K562 (cell line): ENCODE measurements at regions not wholly inside any gene's neighbourhood (a gene's known extent, or its start where the extent isn't known, plus 50 kb on each side); places are given as distances from the start of the nearest gene placed in this dataset.

Experiments used
- ATAC-seq: fragments of 200-7000 bp; cut with Tn5 transposase; 3 replicates; pipeline ENCODE4 v1.9.1; 2020; ENCODE audit warnings: moderate library complexity
- BruUV-seq: library from RNA; stranded (reverse); fragments of 400-500 nt; replicated peaks from 2 replicates; lab custom pipeline; 2021; lab: Mats Ljungman, UMichigan
- CTCF ChIA-PET: fragments of 300-600 bp; formaldehyde crosslinking; extraction: SDS; loops from one replicate; lab custom pipeline; 2021; ENCODE audit warnings: low intra/inter-chr PET ratio; lab: Yijun Ruan, JAX
- POLR2A ChIA-PET: fragments of 300-600, 350-650 bp; sonication (Branson Sonifier 250); formaldehyde crosslinking; extraction: SDS; loops from one replicate; lab custom pipeline; 2021; ENCODE audit warnings: antibody characterized with exemption, inconsistent platforms; lab: Yijun Ruan, JAX
- DNase-seq, 4 experiments: peaks; one replicate each; pipeline versions ENCODE4 v3.0.0 to v3.0.0-alpha.2; 2011 to 2018; ENCODE audit warnings: low spot score in 3 of 4, mixed read lengths in 3 of 4; ENCODE audit errors: extremely low read depth in 1 of 4
- FAIRE-seq: peaks from 2 replicates; lab custom pipeline; 2011; peaks lifted over from hg19 to GRCh38; lab: Jason Lieb, UNC
- H2AFZ ChIP-seq: 2 replicates; pipeline ENCODE4 v1.6.0; 2011; ENCODE audit warnings: low read depth, low read length, control low read depth, inconsistent platforms
- H3K27ac ChIP-seq: fragments of 200-600 bp; 3 replicates; pipeline ENCODE4 v1.8.0; 2011; ENCODE audit warnings: low read depth, mild to moderate bottlenecking, control low read depth, inconsistent platforms, low read length, moderate library complexity, mixed read lengths; ENCODE audit errors: extremely low read depth
- H3K27me3 ChIP-seq, 2 experiments: fragments of 300-600 bp in 1 of 2; 2 replicates in 1 of 2; 3 replicates in 1 of 2; pipeline versions ENCODE4 v1.6.0 to v1.8.0; 2011; ENCODE audit warnings: inconsistent platforms in 2 of 2, low read length in 2 of 2, mild to moderate bottlenecking in 1 of 2, mixed read lengths in 1 of 2, moderate library complexity in 1 of 2; ENCODE audit not compliant: control insufficient read depth in 2 of 2, insufficient read depth in 2 of 2
- H3K36me3 ChIP-seq: fragments of 300-600 bp; 3 replicates; pipeline ENCODE4 v1.8.0; 2011; ENCODE audit warnings: mild to moderate bottlenecking, low read length, inconsistent platforms; ENCODE audit not compliant: control insufficient read depth, insufficient read depth
- H3K4me1 ChIP-seq, 2 experiments: fragments of 200-600 bp in 1 of 2; replicated peaks in 1 of 2; 2 replicates in 1 of 2; 3 replicates in 1 of 2; pipeline versions ENCODE4 v1.5.1 to v1.8.0; 2011; ENCODE audit warnings: inconsistent platforms in 2 of 2, low read length in 2 of 2, mild to moderate bottlenecking in 1 of 2, mixed read lengths in 1 of 2, moderate library complexity in 1 of 2; ENCODE audit not compliant: control insufficient read depth in 2 of 2, insufficient read depth in 2 of 2
- H3K4me2 ChIP-seq: 2 replicates; pipeline ENCODE4 v1.6.1; 2011; ENCODE audit warnings: low read length, control low read depth, inconsistent platforms, mixed read lengths; ENCODE audit not compliant: insufficient read depth
- H3K4me3 ChIP-seq: fragments of 200-600 bp; sonication (generic), shearing (Covaris generic); 2 replicates; pipeline ENCODE4 v1.5.1; 2016; ENCODE audit warnings: control low read depth, inconsistent platforms
- H3K79me2 ChIP-seq: fragments of 200-600 bp; 3 replicates; pipeline ENCODE4 v1.8.0; 2011; ENCODE audit warnings: low read length, inconsistent platforms; ENCODE audit not compliant: control insufficient read depth, insufficient read depth
- H3K9ac ChIP-seq, 2 experiments: 2 replicates each; pipeline versions ENCODE4 v1.6.0 to v1.6.1; 2011; ENCODE audit warnings: low read depth in 2 of 2, low read length in 2 of 2, control low read depth in 1 of 2, inconsistent platforms in 1 of 2, mild to moderate bottlenecking in 1 of 2, mixed read lengths in 1 of 2; ENCODE audit not compliant: insufficient read depth in 1 of 2
- H3K9me1 ChIP-seq: one replicate; pipeline ENCODE4 v1.6.0; 2011; ENCODE audit warnings: inconsistent platforms, mild to moderate bottlenecking, low read length, moderate library complexity; ENCODE audit not compliant: control insufficient read depth, insufficient read depth
- H3K9me3 ChIP-seq: replicated peaks from 2 replicates; pipeline ENCODE4 v1.5.1; 2011; ENCODE audit warnings: low read depth, low read length, inconsistent platforms; ENCODE audit not compliant: control insufficient read depth, insufficient read depth
- H4K20me1 ChIP-seq: replicated peaks from 2 replicates; pipeline ENCODE4 v1.6.1; 2011; ENCODE audit warnings: low read length, inconsistent platforms, mixed read lengths; ENCODE audit not compliant: control insufficient read depth, insufficient read depth
- HNRNPL ChIP-seq: fragments of 200-400 bp; formaldehyde crosslinking; IDR thresholded peaks from 2 replicates; pipeline ENCODE4 v1.6.1; 2017; ENCODE audit warnings: low read depth, mild to moderate bottlenecking, low read length
- MAFK ChIP-seq: IDR thresholded peaks from 2 replicates; pipeline ENCODE4 v1.6.1; 2011; ENCODE audit warnings: low read length, improper control_type of control experiment
- MYBL2 ChIP-seq, 2 experiments: fragments of 450-650 bp in 1 of 2; sonication (generic) in 1 of 2; formaldehyde crosslinking in 1 of 2; IDR thresholded peaks; 2 replicates each; pipeline versions ENCODE4 v1.6.1 to v1.8.1; 2017 to 2022; ENCODE audit warnings: borderline replicate concordance in 1 of 2, inconsistent platforms in 1 of 2, low read depth in 1 of 2, mild to moderate bottlenecking in 1 of 2, missing genetic modification reagents in 1 of 2, moderate library complexity in 1 of 2
- NFRKB ChIP-seq: fragments of 450-650 bp; IDR thresholded peaks from 2 replicates; pipeline ENCODE4 v1.6.1; 2016; ENCODE audit warnings: low read depth
- NFXL1 ChIP-seq: fragments of 450-650 bp; formaldehyde crosslinking; IDR thresholded peaks from 2 replicates; pipeline ENCODE4 v1.4.0; 2021; ENCODE audit warnings: mild to moderate bottlenecking
- STAT5A ChIP-seq: IDR thresholded peaks from 2 replicates; pipeline ENCODE4 v1.6.1; 2012; ENCODE audit warnings: low read length, inconsistent platforms, borderline replicate concordance
- TCF7 ChIP-seq: sonication (generic); IDR thresholded peaks from 2 replicates; pipeline ENCODE4 v1.6.1; 2016; ENCODE audit warnings: antibody characterized with exemption, borderline replicate concordance
- TRIM25 ChIP-seq: fragments of 450-650 bp; IDR thresholded peaks from 2 replicates; pipeline ENCODE4 v1.7.0; 2016; ENCODE audit warnings: borderline replicate concordance
- ZNF184 ChIP-seq: sonication (generic); formaldehyde crosslinking; IDR thresholded peaks from 2 replicates; pipeline ENCODE4 v1.5.0; 2020; ENCODE audit warnings: missing genetic modification reagents
- ZNF76 ChIP-seq: fragments of 250-450 bp; sonication (Bioruptor Pico); IDR thresholded peaks from 2 replicates; pipeline ENCODE4 v1.4.0; 2020; ENCODE audit warnings: mild to moderate bottlenecking, moderate library complexity, borderline replicate concordance
- ZSCAN32 ChIP-seq: fragments of 450-650 bp; formaldehyde crosslinking; IDR thresholded peaks from 2 replicates; pipeline ENCODE4 v1.4.0; 2020; ENCODE audit warnings: mild to moderate bottlenecking, moderate library complexity
- WGBS: fragments of 100-300 bp; shearing (Covaris generic); methylation state at CpG from one replicate; pipeline ENCODE4 v1.1.6; 2016; ENCODE audit warnings: low coverage, mixed read lengths; ENCODE audit not compliant: insufficient coverage; ENCODE audit errors: missing lambda C conversion rate; 5-methylcytosine and 5-hydroxymethylcytosine counted together
- in situ Hi-C: fragments of 300-500 bp; cut with MboI; formaldehyde crosslinking; loops from 4 replicates; pipeline ENCODE4 v1.15.0; 2018; ENCODE audit warnings: inconsistent platforms, mixed read lengths
- intact Hi-C: fragments of 100-400 bp; cut with micrococcal nuclease; formaldehyde crosslinking; loops from 2 replicates; pipeline ENCODE4 v1.14.2; 2022
- TF ChIP-seq, protein P1 (sequence below): fragments of 250-450 bp; sonication (Bioruptor Pico); IDR thresholded peaks from 2 replicates; pipeline ENCODE4 v1.5.0; 2020; ENCODE audit warnings: mild to moderate bottlenecking
- TF ChIP-seq, protein P2 (sequence below): fragments of 450-650 bp; IDR thresholded peaks from 2 replicates; pipeline ENCODE4 v1.6.1; 2016; ENCODE audit warnings: mild to moderate bottlenecking
- TF ChIP-seq, protein P3 (sequence below): fragments of 250-450 bp; sonication (Bioruptor Pico); IDR thresholded peaks from 2 replicates; pipeline ENCODE4 v1.8.0; 2022; ENCODE audit warnings: moderate library complexity, mild to moderate bottlenecking, inconsistent platforms

GRCh38 chr1:22207511-22208267, 64.8 kb upstream of the WNT4 start:
- H3K4me3 ChIP-seq = no peak overlapping the region
- no peak for FAIRE-seq
- no peak overlapping the region for H3K4me2 ChIP-seq
- no peaks in the 10 kb centered on the region for H3K4me1 ChIP-seq
- no peaks in the 10 kb centered on the region for H3K36me3 ChIP-seq
- no peak for DNase-seq
- peaks cover 59 to 78% of the 10 kb centered on the region in 2 experiments for H3K27me3 ChIP-seq
- POLR2A ChIA-PET = interaction anchor here (1.3 kb wide), 1 partner anchor 9 kb away, joined by 4 read pairs; no protein-coding TSS in a partner anchor
- BruUV-seq = no TSS peak
- H2AFZ ChIP-seq = no peak overlapping the region
- peaks cover 6% of the 10 kb centered on the region for H3K9me1 ChIP-seq
- in situ Hi-C loops (no loop called here), intact Hi-C loops (loop anchor here (5.0 kb wide), 1 partner anchor 75 kb away; no protein-coding TSS in a partner anchor)
- H3K9me3 ChIP-seq = no peaks in the 10 kb centered on the region
- no peak overlapping the region for H3K9ac ChIP-seq
- H3K27ac ChIP-seq = no peak overlapping the region
- H4K20me1 ChIP-seq = peaks cover 8% of the 10 kb centered on the region
- WGBS = 3% methylated on average over 22 of the region's 23 CpGs
- no peak for ATAC-seq
- no peaks in the 10 kb centered on the region for H3K79me2 ChIP-seq
- CTCF ChIA-PET = interaction anchor here (1.5 to 1.6 kb wide), 2 partner anchors 75 to 102 kb away, joined by 6 to 7 read pairs; no protein-coding TSS in a partner anchor
- TF ChIP-seq MYBL2 (IDR thresholded peaks at IDR 0.05; ENCODE audit: low read depth) = no peak
- no peak for TF ChIP-seq MYBL2 (CRISPR knock-in tag; IDR thresholded peaks at IDR 0.05; ENCODE audit: borderline replicate concordance)
- TF ChIP-seq MAFK = no peak
- TF ChIP-seq ZSCAN32 (CRISPR knock-in tag) = no peak
- TF ChIP-seq TCF7 = no peak
- TF ChIP-seq ZNF184 (CRISPR knock-in tag) = no peak
- no peak for TF ChIP-seq STAT5A
- TF ChIP-seq HNRNPL = no peak
- TF ChIP-seq, protein P1, sequence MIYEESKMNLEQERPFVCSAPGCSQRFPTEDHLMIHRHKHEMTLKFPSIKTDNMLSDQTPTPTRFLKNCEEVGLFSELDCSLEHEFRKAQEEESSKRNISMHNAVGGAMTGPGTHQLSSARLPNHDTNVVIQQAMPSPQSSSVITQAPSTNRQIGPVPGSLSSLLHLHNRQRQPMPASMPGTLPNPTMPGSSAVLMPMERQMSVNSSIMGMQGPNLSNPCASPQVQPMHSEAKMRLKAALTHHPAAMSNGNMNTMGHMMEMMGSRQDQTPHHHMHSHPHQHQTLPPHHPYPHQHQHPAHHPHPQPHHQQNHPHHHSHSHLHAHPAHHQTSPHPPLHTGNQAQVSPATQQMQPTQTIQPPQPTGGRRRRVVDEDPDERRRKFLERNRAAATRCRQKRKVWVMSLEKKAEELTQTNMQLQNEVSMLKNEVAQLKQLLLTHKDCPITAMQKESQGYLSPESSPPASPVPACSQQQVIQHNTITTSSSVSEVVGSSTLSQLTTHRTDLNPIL (CRISPR knock-in tag) = no peak
- no peak for TF ChIP-seq ZNF76 (CRISPR knock-in tag)
- no peak for TF ChIP-seq TRIM25
- TF ChIP-seq, protein P2, sequence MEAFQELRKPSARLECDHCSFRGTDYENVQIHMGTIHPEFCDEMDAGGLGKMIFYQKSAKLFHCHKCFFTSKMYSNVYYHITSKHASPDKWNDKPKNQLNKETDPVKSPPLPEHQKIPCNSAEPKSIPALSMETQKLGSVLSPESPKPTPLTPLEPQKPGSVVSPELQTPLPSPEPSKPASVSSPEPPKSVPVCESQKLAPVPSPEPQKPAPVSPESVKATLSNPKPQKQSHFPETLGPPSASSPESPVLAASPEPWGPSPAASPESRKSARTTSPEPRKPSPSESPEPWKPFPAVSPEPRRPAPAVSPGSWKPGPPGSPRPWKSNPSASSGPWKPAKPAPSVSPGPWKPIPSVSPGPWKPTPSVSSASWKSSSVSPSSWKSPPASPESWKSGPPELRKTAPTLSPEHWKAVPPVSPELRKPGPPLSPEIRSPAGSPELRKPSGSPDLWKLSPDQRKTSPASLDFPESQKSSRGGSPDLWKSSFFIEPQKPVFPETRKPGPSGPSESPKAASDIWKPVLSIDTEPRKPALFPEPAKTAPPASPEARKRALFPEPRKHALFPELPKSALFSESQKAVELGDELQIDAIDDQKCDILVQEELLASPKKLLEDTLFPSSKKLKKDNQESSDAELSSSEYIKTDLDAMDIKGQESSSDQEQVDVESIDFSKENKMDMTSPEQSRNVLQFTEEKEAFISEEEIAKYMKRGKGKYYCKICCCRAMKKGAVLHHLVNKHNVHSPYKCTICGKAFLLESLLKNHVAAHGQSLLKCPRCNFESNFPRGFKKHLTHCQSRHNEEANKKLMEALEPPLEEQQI = no peak
- no peak for TF ChIP-seq NFXL1
- TF ChIP-seq, protein P3, sequence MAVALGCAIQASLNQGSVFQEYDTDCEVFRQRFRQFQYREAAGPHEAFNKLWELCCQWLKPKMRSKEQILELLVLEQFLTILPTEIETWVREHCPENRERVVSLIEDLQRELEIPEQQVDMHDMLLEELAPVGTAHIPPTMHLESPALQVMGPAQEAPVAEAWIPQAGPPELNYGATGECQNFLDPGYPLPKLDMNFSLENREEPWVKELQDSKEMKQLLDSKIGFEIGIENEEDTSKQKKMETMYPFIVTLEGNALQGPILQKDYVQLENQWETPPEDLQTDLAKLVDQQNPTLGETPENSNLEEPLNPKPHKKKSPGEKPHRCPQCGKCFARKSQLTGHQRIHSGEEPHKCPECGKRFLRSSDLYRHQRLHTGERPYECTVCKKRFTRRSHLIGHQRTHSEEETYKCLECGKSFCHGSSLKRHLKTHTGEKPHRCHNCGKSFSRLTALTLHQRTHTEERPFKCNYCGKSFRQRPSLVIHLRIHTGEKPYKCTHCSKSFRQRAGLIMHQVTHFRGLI (CRISPR knock-in tag) = no peak
- no peak for TF ChIP-seq NFRKB
